ENCODE measurements at regions not wholly inside any gene's neighbourhood (a gene's known extent, or its start where the extent isn't known, plus 50 kb on each side); places are given as distances from the start of the nearest gene placed in this dataset.

DNA sequence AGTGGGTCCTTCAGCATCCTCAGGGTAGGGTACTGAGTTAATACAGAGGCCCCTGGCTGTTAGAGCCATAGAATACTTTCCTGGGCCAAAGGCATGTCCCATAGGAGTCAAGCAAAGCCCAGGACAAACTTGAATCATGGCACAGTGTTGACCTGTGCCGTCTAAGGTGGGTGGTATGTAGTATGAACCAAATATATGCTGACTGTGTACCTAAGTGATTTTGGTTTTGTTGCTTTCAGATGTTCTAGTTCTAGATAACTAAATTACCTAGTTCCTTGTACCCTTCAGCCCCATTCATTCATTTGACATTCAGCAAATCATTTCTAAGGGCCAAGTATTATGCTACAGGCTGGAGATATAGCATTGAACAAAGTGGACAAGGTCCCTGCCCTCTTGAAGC, 61.3 kb upstream of the GPRC5B start:
- no peak for TF ChIP-seq FOS (IDR thresholded peaks at IDR 0.05; ENCODE audit: borderline replicate concordance, insufficient read depth, low read length)
- TF ChIP-seq GATA2 (IDR thresholded peaks at IDR 0.05; ENCODE audit: insufficient read depth, insufficient read length, low read depth, low read length): no peak
- TF ChIP-seq POLR2AphosphoS5 (IDR thresholded peaks at IDR 0.05; ENCODE audit: insufficient read depth, low read depth, low read length): no peak
- TF ChIP-seq MYC (IDR thresholded peaks at IDR 0.05; ENCODE audit: low read depth, low read length): no peak
- no peak for TF ChIP-seq CTCF (IDR thresholded peaks at IDR 0.05; ENCODE audit: extremely low read depth in 1 of 2, insufficient read depth in 1 of 2, low read depth in 1 of 2, low read length in 2 of 2)
- TF ChIP-seq, protein P1, sequence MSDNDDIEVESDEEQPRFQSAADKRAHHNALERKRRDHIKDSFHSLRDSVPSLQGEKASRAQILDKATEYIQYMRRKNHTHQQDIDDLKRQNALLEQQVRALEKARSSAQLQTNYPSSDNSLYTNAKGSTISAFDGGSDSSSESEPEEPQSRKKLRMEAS (IDR thresholded peaks at IDR 0.05; ENCODE audit: insufficient read depth, insufficient read length): no peak
- no peak for TF ChIP-seq POLR2A (IDR thresholded peaks at IDR 0.05; ENCODE audit: low read depth, low read length)
- no peak for TF ChIP-seq EZH2 (IDR thresholded peaks at IDR 0.05; ENCODE audit: borderline replicate concordance, low read depth, low read length, severe bottlenecking)
- TF ChIP-seq JUN (IDR thresholded peaks at IDR 0.05; ENCODE audit: borderline replicate concordance, insufficient read depth, insufficient read length, low read depth): no peak
- no peaks in the 10 kb centered on the region for H3K9me1 ChIP-seq (replicated peaks; ENCODE audit: control insufficient read depth, extremely low read depth, insufficient read depth, low read length)
- H3K27ac ChIP-seq (ENCODE audit: insufficient read depth, low read depth, low read length): no peak overlapping the region
- no peaks in the 10 kb centered on the region for H4K20me1 ChIP-seq (replicated peaks; ENCODE audit: control insufficient read depth, extremely low read depth, insufficient read depth, low read length)
- DNase-seq (ENCODE audit: low read depth, low spot score) (no peak), FAIRE-seq (no peak)
- H3K79me2 ChIP-seq (ENCODE audit: control insufficient read depth, insufficient read depth, low read length): no peaks in the 10 kb centered on the region
- no peaks in the 10 kb centered on the region for H3K9me3 ChIP-seq (replicated peaks; ENCODE audit: control insufficient read depth, insufficient read depth, low read length)
- H3K27me3 ChIP-seq (ENCODE audit: control insufficient read depth in 2 of 2, insufficient read depth in 2 of 2, low read length in 2 of 2): no peaks in the 10 kb centered on the region
- no peak overlapping the region for H3K4me3 ChIP-seq (replicated peaks in 1 of 3; ENCODE audit: insufficient read depth in 1 of 3, low read depth in 1 of 3, low read length in 3 of 3)
- intact Hi-C loops (cut with micrococcal nuclease) (no loop called here), dilution Hi-C loops (cut with MboI; ENCODE audit: extremely low pct_ligation_motif_present, low sequenced_read_pairs) (no loop called here)
- H2AFZ ChIP-seq (ENCODE audit: low read depth, low read length): no peak overlapping the region
- POLR2A ChIA-PET: no interaction called here
- no peak overlapping the region for H3K4me2 ChIP-seq (ENCODE audit: insufficient read depth, low read length)
- BruUV-seq (replicated peaks): no TSS peak
- H3K36me3 ChIP-seq (ENCODE audit: control insufficient read depth in 2 of 2, extremely low read depth in 1 of 2, insufficient read depth in 2 of 2, low read length in 2 of 2): no peaks in the 10 kb centered on the region
- H3K9ac ChIP-seq (replicated peaks; ENCODE audit: extremely low read depth, insufficient read depth, low read length): no peak overlapping the region
- no peaks in the 10 kb centered on the region for H3K4me1 ChIP-seq (ENCODE audit: control insufficient read depth, extremely low read depth, insufficient read depth, low read length)
- CTCF ChIA-PET: interaction anchor here (1.7 kb wide), 1 partner anchor 39 kb away, joined by 6 read pairs; no protein-coding TSS in a partner anchor

All from endothelial cell of umbilical vein (primary cell).